ENCODE measurements at regions not wholly inside any gene's neighbourhood (a gene's known extent, or its start where the extent isn't known, plus 50 kb on each side); places are given as distances from the start of the nearest gene placed in this dataset.

DNA sequence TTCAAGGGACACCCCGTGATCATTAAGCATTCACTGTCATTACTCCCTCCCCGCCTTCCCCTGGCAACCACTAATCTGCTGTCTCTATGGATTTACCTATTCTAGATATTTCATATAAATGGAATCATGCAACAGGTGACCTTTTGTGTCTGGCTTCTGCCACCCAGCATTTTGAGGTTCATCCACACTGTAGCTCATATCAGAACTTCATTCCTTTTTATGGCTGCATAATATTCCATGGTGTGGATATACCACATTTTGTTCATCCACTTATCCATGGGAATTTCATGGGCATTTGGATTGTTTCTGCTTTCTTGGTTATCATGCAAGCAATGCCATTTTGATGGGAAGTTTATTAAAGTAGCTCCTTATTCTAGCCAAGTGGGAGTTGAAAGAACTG is 184.2 kb upstream of the VASH1 start:
- TF ChIP-seq, protein P1, sequence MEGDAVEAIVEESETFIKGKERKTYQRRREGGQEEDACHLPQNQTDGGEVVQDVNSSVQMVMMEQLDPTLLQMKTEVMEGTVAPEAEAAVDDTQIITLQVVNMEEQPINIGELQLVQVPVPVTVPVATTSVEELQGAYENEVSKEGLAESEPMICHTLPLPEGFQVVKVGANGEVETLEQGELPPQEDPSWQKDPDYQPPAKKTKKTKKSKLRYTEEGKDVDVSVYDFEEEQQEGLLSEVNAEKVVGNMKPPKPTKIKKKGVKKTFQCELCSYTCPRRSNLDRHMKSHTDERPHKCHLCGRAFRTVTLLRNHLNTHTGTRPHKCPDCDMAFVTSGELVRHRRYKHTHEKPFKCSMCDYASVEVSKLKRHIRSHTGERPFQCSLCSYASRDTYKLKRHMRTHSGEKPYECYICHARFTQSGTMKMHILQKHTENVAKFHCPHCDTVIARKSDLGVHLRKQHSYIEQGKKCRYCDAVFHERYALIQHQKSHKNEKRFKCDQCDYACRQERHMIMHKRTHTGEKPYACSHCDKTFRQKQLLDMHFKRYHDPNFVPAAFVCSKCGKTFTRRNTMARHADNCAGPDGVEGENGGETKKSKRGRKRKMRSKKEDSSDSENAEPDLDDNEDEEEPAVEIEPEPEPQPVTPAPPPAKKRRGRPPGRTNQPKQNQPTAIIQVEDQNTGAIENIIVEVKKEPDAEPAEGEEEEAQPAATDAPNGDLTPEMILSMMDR (IDR thresholded peaks at IDR 0.05; ENCODE audit: low read depth, low read length, missing control alignments), result no peak
- H3K4me3 ChIP-seq (replicated peaks; ENCODE audit: low read depth, low read length), result no peak overlapping the region
- DNase-seq (ENCODE audit: extremely low read depth, low read depth), result no peak

DNA sequence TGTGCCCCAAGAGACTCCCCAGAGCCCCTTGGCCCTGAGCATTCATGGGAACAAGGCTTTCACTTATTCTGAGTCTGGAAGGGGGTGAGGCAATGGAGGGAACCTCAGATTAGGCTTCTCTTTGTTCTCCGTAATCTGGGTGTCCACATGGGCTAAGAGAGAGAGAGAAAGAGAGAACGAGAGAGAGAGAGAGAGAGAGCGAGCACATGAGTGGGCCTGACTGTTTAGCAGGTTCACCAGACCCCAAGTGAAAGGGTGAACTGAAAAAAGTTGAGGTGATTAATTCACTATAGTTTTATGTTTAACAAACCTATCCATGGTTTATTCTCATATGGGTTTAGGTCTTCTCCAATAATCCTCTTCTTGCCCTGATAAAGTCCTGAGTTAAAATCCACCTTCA is 183.4 kb upstream of the VASH1 start:
- no peak overlapping the region for H3K4me3 ChIP-seq (replicated peaks; ENCODE audit: low read depth, low read length)
- no peak for DNase-seq (ENCODE audit: extremely low read depth, low read depth)
- TF ChIP-seq, protein P1 (IDR thresholded peaks at IDR 0.05; ENCODE audit: low read depth, low read length, missing control alignments), result no peak

DNA sequence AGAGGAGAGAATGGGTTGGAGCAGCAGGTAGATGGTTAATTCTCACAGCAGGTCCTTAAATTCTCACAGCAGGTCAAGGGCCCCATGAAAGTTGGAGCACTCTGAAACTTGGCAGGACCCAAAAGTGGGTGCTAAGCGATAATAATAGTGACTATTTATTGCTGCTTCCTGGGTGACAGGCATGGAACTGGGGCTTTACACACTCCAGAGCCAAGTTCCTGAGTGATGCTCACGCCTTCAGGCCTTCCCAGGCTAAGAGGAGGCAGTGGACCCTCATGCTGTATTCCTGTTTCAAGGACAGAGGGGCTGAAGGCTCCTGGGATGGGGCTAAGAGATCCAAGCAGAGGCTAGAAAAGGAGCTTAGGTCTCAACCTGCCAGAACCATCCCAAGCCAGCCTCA is 180.9 kb upstream of the VASH1 start:
- TF ChIP-seq, protein P1 (IDR thresholded peaks at IDR 0.05; ENCODE audit: low read depth, low read length, missing control alignments), result no peak
- no peak for DNase-seq (ENCODE audit: extremely low read depth, low read depth)
- H3K4me3 ChIP-seq (replicated peaks; ENCODE audit: low read depth, low read length), result no peak overlapping the region

DNA sequence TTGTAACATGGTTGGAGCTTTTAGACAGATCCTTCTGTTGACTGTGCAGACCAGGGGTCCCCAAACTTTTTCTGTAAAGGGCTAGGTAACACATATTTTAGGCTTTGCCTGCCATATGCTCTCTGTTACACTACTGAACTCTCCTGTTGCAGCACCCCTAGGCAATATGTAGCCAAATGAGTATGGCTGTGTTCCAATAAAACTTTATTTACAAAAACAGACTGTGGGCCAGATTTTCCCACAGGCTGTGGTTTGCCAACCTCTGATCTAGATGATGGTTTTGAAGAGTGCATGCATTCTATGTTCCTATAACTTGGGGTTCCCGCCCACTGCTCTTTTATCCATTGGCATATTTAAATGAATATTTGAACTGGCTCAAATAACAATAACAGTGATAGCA is 180.3 kb upstream of the VASH1 start:
- TF ChIP-seq, protein P1 (IDR thresholded peaks at IDR 0.05; ENCODE audit: low read depth, low read length, missing control alignments), result no peak
- H3K4me3 ChIP-seq (replicated peaks; ENCODE audit: low read depth, low read length), result no peak overlapping the region
- DNase-seq (ENCODE audit: extremely low read depth, low read depth), result no peak

DNA sequence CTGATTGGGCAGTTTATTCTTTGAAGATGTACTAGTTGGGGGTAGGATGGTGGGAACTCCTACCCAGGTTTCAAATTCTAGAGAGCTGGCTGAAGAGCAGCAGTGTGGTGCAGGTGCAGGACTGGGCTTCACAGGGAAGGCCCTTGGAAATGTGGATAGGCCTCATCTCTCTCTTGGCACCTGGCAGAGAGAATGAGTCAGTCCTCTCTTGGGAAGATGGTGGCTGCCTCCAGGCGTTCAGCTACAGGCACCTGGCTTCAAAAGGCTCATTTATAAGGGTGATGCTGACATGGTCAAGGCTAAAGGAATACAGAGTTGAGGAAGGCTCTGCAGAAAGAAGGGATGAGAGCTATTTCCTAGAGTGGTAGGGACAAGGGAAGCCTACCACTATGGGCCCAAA is 179.7 kb upstream of the VASH1 start:
- DNase-seq (ENCODE audit: extremely low read depth, low read depth), result no peak
- TF ChIP-seq, protein P1 (IDR thresholded peaks at IDR 0.05; ENCODE audit: low read depth, low read length, missing control alignments), result no peak

DNA sequence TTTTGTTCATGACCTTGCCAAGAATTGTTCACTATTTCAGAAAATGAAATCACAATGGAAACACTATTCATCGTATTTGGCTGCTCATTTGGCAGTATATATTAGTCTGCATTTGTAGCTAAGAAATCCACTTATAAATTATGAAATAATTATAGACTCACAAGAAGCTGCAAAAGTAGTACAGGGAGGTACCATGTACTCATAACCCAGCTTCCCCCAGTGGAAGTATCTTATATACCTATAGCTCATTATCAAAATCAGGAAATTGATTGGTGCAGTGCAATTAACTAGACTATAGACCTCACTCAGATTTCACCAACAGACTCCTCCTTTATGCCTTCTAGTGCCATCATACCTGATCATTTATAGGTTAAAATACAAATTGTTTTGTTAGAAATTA is 178.8 kb upstream of the VASH1 start:
- TF ChIP-seq, protein P1 (IDR thresholded peaks at IDR 0.05; ENCODE audit: low read depth, low read length, missing control alignments), result no peak
- H3K4me3 ChIP-seq (replicated peaks; ENCODE audit: low read depth, low read length), result no peak overlapping the region
- DNase-seq (ENCODE audit: extremely low read depth, low read depth), result no peak

More for the DNA sequence above, 179.7 kb upstream of the VASH1 start:
- H3K4me3 ChIP-seq (replicated peaks; ENCODE audit: low read depth, low read length), result no peak overlapping the region

DNA sequence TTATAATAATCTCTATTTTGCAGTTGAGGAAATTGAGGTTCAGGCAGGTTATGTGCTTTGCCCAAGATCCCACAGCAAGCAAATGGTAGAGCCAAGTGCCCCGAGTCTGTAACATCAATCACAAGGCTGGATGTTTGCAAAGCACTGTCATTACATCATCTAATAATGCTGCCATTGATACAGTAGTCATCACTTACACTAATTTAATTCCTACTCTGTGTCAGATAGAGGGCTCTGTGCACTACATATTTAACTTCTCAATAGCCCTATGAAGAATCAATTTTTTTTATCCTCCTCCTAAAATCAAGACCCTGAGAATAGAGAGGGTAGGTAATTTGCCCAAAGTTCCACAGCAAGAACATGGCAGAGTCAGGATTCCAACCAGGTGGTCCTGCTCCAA is 178.1 kb upstream of the VASH1 start:
- TF ChIP-seq, protein P1 (IDR thresholded peaks at IDR 0.05; ENCODE audit: low read depth, low read length, missing control alignments), result no peak
- no peak overlapping the region for H3K4me3 ChIP-seq (replicated peaks; ENCODE audit: low read depth, low read length)
- no peak for DNase-seq (ENCODE audit: extremely low read depth, low read depth)

Measured in HFF-Myc (cell line).